Stimulated activated CD4-positive, alpha-beta T cell treated with anti-CD3 and anti-CD28 coated beads, Interleukin-2, amount 100 ng/mL, for 24 hours (primary cell): ENCODE measurements at regions not wholly inside any gene's neighbourhood (a gene's known extent, or its start where the extent isn't known, plus 50 kb on each side); places are given as distances from the start of the nearest gene placed in this dataset.

Experiments used
- DNase-seq, 2 donors: peaks; one replicate each; pipeline ENCODE4 v3.0.0-alpha.2; 2020

DNA sequence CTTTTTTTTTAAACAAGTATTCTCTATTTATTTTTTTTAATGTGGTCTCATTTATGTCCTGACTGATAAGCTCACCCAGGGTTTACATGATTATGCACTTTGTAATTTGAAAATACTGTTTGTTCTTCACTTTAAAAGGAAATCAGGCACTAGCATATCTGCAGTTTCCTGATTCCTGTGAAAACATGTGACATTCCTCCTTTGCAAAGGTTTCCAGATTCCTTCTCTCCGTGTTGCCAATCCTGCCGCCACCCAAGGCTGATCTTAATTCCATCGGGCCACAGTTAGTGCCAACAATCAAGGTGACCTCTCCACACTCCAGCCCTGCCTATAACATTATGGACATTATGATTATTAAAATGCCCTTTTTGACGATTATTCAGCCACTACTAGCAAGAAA lies 225.4 kb downstream of the PCDH7 start:
- DNase-seq: no peak

DNA sequence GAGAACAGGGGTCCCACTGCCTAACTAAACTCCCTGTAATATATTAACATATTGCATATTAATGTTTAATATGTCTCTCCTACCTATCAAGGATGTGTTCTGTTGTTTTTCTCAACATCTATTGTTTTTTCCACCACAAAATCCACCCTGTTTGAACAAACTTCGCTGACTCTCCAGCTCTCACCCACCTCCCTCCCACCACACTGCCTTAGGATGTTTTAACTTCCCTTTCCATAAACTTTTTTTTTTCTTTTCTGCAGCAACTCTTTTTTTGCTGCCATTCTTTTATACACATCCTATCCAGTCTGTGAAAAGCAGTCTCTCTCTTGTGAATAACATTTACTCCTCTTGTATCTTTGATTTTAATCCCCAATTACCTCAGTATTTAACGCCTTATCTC lies 226.1 kb downstream of the PCDH7 start:
- DNase-seq: no peak

DNA sequence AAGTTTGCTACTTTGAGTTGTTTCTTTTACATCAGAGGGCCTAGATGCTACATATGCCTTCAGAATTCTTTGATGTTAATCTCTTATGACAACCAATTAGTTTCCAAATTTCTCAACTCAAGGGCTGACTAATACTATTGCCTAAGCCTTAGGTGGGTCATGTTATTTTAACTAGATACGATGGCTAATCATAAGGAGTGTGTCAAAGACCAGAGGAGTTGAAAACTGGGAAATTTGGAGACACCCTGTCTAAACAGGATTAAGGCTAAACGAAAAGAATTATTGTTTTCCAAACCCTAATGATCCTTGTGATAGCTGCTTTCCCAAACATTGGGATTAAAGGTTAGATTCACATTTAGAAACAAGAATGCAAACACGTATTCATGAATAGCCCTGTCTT lies 228.5 kb downstream of the PCDH7 start:
- DNase-seq: no peak

DNA sequence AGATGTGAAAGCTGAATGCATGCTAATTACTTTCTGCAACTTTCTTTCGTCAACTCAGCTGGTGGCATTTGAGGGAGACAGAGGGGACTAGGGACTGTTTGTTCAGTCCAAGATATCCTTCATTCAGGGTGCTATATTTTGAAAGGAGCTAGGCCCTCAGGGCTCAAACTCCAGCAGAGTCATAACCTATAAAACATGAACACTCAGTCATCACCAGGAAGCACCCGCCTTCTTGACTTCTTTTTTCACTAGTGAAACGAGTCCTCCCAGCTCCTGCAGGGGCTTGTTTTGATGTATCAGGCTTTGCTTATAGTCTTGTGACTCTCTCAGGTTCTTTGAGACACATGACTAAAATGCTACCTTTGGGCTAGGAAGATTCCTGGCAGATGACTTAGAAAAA lies 230.6 kb downstream of the PCDH7 start:
- DNase-seq: no peak

DNA sequence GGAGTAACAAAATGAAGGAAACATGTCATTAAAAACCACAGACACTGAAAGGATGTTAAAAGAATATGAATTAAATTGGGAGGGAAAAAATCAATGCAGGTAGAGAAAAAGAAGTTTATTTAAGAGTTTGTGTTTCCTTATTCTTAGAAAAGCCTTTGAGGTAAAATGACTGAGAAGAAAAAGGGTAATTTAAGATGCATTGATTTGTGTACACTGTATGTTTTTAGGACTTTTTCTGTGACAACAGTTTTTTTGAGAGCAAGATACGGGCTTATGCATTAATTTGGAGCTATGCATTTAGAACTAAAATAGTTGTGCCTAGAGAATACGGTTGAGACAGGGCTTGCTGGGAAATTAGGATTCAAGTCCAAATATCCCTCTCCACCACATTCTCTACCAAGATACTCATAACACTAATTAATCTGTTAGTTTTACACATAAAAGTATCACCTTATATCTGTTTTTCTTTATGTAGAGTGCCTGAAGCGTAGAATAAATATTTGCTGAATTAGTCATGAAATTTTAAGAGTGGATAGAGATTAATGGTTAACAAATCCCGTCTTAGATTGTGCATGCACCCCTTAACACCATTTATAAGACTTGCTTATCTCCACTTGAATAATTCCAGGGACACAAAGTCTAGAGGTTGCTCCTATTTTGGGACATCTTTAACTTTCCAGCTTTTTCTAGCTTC lies 232.5 kb downstream of the PCDH7 start:
- DNase-seq: no peak

DNA sequence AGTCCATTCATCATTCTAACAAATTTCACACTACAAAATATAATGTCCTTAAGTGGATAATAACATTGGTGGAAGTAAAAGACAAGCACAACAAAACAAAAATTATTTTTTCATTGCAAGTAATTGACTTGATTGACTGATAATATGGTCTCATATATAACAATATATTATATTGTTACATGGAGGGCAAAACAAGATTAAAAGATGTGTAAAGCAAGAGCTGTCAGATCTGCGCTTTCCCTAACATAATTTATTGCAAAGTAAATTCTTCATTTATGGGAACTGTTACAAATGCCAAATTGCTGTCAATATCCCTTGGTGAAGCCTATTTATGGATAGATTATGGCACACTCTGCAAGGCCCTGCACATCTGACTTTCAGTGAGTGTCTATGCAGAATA lies 233.6 kb downstream of the PCDH7 start:
- DNase-seq: no peak

DNA sequence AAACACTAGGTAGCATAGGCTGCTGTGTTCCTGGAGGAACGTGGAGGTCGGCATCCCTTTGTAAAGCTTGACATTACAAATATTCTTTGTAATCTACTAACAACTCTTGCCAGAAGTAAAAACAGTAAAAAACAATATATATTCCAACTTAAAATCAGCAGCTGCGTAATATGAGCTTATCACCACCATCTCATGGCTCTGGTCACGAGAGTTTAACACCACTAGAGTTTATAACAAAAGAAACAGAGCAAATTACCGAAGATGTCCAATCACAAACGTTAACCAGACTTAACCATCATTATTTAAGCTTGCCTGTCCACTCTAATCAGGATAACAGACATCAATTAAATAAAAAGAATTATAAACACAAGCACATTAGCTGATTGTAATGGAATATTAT lies 236.7 kb downstream of the PCDH7 start:
- DNase-seq: no peak

DNA sequence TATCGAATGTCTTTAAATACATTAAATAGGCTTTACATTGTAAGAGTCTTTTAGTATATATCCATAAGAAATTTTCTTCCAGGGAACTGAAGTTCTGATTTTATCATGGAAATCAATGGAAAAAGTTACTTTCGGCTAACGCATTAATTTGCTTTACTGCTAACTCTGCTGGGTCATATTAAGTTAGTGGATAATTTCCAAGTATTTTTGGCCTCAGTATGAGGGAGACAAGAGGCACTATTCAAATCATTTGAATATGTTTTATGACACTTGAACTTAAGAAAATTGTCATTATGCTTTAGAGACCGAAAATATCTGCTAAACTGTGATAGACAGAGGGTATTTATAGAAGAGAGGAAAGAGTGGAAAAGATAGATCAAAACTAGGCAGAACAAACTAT lies 237.5 kb downstream of the PCDH7 start:
- DNase-seq: no peak

DNA sequence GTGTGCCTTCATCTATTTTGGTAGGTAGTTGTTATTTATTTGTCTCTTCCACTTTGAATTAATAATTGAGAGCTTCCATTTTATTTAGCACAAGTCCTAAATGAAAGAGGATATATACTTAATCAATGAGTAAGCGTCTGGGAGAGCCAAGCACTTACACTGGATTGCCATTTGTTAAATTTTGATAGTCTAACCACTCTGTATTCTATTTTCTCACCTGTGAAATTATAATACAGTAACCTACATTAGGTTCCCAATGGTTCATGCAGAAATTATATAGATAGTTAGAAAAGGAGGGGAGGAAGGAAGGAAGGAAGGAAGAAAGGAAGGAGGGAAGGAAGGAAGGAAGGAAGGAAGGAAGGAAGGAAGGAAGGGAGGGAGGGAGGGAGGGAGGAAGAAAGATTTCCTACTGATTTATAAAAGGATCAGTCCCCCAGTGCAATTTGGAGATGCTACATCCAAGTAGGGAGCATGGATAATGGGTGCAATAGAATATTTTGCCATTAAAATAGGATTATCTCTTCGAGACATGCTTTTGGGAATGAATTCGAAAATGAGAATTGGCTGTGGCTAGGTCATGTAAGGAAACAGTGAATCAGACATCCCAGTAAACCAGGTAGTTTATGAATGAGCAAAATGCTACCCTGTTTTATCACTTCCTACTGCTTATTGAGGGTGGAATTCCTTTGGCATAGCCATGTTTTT lies 239.8 kb downstream of the PCDH7 start:
- no peak for DNase-seq

DNA sequence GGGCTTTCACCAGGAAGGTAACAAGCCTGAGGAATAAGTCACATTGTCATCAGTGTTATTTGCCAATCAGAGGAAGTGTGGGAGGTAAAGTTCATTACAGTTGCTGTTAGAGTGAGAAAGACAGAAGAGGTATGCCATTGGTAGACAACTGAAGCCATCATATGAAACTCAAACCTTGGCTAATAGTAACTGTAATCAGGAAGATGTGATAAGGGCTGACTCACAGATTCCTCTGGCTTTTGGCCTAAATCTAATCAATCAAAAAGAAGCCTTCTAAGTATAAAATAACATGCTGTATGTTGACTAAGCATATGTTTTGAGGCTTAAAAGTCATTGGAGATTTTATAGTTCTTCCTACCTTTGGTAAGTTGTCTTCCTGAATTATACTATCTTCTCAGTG lies 242.8 kb downstream of the PCDH7 start:
- no peak for DNase-seq

DNA sequence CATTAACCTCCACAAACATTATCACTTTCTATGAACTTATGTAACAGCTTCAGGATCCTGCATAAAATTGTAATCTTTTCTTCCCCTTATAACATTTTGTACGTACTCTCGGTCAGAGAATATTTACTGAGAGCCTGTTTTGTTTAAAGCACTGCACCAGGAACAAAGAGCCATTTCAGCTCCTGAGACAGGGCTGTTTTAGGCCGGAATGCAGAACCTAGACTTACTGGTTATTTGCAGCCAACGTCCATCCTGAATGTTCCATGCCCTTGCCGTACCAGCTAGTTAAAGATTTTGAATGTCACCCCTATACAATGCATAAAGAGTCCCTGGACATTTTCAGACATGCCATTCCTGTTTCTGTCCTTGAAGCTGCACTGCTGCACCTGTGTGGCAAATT lies 248.8 kb downstream of the PCDH7 start:
- DNase-seq: no peak

DNA sequence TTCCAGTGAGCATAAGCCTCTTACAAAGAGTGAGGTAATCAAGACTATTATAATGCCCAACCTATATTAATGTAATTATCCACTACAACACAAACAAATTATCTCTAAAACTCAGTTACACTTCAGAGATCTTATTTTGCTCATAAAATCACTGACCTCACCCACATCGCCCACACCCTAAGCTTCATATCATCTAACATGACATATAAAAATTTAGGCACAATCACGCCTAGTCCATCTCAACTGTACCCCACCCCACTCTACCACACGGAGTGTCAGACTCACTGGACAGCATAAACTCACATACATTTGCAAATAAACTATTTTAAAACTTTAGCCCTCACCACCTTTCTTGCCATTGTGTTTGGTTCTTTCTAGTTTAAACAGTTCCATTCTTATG lies 252.4 kb downstream of the PCDH7 start:
- DNase-seq: no peak

DNA sequence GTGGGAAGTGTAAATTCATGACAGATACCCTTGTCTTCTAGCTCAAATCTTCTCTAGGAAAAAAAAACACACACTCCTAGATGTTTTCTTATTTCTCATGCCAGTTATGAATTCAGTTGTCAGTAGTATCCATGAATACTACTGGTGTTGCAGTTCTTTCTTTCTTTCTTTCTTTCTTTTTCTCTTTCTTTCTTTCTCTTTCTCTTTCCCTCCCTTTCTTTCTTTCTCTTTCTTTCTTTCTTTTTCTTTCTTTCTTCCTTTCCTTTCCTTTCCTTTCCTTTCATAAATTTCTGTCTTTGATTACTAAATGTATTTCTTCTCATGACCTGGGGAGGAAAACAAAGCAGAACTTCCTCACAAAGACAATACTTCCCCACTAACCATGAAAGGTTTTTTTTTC lies 253.8 kb downstream of the PCDH7 start:
- no peak for DNase-seq

DNA sequence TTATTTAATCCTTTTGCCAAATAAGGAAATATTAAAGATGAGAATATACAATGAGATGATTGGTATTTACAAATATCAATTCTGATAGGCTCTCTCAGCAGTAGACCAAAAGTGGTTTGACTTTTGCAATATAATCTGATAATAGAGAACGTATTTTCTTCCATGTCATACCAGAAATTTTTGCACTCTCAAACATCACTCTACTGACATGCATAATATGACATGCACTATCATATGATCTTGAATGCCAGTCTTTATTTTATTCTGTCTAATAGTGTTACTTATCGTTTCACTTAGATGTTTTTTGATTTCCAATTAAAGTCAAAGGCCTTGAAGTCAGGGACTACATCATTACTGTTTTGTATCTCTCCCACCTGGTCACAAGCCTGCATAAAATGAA lies 259.2 kb downstream of the PCDH7 start:
- DNase-seq: no peak

DNA sequence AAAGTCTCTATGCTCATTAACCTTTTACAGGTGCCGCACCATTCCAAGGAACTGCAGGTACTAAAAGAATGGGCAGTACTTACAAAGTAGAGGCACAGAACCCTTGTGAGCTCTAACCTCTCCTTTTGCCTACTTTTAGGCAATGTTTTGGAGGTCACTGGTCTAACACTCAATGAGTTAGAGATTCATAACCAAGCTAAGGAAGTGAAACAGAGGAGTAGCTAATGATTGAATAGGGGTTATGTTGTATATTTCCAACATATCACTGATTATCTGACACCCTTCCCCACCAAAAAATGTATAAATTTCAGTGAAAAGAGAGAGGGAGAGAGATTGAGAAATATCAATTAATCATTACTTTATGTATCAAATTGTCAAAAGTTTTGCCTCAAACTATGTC lies 269.3 kb downstream of the PCDH7 start:
- no peak for DNase-seq

DNA sequence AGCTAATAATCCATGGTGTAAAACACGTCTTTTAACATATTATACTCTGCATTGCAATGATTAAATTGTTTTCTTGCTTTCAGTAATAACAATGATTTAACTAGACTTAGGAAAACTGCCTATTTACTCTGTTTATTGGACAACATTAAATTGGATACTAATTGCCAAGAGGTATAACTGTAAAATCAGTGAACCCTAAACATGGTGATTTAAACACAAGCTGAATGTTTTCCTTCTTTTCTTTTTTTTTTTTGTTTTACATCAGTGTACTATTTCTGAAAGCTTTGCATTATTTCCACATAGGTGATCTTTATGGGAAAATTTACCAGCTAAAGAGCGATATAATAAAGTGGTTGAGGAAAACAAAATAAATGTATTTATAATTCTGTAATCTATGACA lies 276.7 kb downstream of the PCDH7 start:
- DNase-seq: no peak

DNA sequence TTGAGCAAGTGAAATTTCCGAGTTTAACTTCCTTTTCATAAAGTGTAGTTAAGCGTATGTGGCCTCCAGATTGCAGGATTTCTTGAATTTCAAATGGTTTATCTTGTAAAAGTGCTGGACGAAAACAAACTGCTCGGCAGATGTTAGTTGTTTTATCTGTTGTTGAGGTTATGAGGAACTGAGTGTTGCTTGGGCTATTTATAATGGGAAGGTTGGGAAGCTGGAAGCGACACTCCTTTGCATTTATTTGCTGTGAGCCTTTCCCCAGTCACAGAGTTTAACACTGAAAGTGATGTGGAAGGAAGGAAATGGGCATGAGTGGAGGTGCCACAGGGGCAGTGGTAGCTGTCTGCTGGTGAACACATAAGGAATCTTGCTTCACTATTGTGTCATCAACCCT lies 284.9 kb downstream of the PCDH7 start:
- no peak for DNase-seq

DNA sequence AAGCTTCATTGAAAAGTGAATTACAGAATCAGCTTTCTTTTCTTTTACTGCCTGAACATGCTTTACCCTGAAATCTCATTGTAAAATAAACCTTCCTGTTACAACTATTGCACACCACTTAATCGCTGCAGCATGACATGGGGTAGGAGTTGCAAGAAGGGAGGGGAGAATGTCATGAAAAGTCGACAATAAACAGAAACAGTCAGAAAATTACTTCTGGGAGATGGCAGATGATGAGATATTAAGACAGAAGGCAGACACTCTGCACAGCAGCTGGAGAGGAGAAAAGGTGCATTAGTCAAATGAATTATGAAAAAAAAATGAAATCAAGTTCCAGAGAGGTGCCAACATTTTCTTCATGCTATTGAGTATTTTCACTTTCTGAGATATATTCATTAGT lies 287.7 kb downstream of the PCDH7 start:
- no peak for DNase-seq

DNA sequence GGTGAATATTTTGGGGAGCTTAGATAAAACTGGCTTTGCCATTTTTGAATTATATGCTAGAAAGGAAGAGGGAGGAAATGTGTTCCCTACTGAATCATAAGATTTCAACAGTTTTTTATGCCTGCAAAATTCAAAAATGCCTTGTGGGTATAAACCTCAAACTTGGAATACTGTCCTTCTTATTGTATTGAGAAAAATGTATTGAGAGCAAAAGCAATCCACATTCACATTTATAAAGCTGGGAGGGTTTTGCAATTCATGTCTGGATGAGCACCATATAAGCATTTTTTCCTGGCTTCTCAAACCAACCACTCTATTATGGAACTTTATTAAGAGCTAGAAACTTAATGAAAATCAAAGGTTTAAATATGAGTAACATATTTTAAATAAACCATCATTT lies 289.8 kb downstream of the PCDH7 start:
- DNase-seq: no peak

DNA sequence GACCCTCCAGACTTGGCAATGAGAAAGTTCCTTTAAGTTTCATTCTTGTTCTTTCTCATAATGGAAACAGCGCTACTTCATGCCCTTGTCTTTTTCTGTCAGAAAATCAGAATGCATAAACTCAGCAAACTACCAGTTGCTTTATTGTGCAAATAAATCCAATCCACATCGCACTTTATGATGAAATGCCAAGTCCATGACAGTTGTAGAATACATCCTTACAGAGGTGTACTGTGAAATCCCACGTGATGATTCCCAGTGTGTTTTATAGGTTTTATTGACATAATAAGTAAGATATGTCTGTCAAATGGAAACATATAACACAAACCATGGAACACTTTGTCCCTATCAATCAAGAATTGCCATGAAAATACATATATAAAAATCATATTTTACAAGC lies 295.0 kb downstream of the PCDH7 start:
- DNase-seq: no peak

DNA sequence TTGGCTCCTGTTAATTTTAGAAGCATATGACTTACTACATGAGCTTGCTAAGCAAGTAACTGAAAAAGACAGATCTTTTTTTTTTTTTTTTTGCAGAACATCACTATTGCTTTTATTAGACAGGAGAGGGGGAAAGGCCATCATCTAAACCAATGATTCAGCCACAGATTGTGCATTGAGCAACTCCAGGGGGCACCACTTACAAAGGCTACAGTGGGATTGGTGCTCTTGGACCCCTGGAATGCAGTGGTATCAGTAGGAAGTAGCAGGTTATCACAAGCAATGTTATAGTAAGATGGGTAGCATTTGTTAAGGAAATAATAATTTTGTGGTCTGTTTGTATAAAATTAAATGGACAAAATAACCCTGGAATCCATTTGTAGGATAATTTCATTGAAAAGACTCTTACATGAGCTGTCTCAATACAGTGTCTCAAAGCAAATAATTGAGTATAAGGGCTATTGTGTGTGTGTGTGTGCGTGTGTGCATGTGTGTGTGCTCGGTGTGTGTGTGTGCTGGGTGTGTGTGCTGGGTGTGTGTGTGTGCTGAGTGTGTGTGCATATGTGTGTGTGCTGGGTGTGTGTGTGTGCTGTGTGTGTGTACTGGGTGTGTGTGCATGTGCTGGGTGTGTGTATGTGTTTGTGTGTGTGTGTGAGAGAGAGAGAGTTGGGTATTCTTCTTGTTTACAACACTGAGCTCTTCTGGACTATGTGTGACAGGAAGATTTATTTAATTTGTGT lies 296.3 kb downstream of the PCDH7 start:
- DNase-seq: no peak

DNA sequence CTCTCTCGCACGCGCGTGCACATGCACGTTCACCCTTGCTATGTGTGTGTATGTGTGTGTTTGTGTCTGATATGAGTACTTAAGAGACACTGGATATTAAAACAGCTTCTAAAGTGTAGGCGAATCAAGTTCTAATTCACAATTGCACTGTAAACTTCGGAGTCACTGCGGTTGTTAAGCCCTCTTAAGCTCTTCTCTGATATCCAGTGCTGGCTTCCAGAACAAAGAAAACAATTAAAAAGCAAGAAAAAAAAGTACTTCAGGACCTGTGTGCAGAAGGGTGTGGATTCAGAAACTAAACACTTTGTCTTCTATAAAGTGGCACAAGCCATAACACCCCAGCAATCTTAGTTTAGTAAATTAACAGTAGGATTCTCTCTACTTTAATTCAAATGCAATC lies 300.2 kb downstream of the PCDH7 start:
- no peak for DNase-seq

DNA sequence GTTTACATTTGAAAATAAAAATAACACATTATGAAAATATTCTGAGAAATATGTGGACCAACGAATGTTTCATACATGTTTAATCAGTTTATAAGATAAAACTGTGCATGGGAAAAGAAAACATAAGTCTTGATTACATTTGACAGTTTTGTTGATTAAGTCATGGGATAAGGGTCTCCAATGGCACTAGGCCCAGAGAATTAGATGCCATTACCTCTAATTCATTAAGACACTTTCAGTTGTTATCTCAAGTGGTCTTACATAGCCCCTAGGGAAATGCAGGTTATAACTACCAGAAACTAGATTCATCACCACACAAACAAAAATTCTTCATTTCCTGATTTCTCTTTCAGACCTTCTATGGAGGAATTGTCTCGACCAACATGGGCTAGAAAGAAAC lies 300.8 kb downstream of the PCDH7 start:
- no peak for DNase-seq

DNA sequence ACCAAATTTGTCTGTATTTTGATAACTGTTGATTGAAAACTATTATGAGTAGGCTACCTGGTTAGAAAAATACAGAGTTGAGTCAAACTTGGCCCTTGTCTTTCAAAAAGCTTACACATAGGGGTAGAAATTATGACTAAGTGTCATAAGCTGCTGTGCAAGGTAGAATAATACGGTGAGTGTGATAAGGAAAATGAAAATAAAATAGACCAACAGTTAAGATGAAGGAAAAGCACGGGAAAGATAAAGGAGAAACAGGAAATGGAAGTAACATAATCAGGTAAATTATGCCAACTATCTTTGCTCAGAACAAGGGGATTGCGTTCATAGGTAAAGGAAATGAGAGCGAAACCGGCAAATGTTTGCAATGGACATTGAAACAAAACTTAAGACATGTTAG lies 302.5 kb downstream of the PCDH7 start:
- DNase-seq: no peak
